HEK293T (cell line): ENCODE measurements at regions not wholly inside any gene's neighbourhood (a gene's known extent, or its start where the extent isn't known, plus 50 kb on each side); places are given as distances from the start of the nearest gene placed in this dataset.

Experiments used
- CTCF ChIA-PET: fragments of 350-600 bp; formaldehyde crosslinking; extraction: SDS; loops from one replicate; lab custom pipeline; 2021; ENCODE audit warnings: antibody characterized with exemption, inconsistent platforms; lab: Yijun Ruan, JAX
- POLR2A ChIA-PET: fragments of 350-600 bp; formaldehyde crosslinking; extraction: SDS; loops from one replicate; lab custom pipeline; 2020; ENCODE audit warnings: antibody characterized with exemption, inconsistent platforms; lab: Yijun Ruan, JAX
- DNase-seq: peaks from one replicate; pipeline ENCODE4 v3.0.0; 2012; ENCODE audit warnings: mixed read lengths; ENCODE audit errors: extremely low spot score
- ARNT ChIP-seq: fragments of 450-650 bp; IDR thresholded peaks from 2 replicates; pipeline ENCODE4 v1.6.1; 2017; ENCODE audit warnings: mild to moderate bottlenecking
- BHLHE40 ChIP-seq: fragments of 450-650 bp; IDR thresholded peaks from 2 replicates; pipeline ENCODE4 v1.6.1; 2016; ENCODE audit warnings: mild to moderate bottlenecking, moderate library complexity, borderline replicate concordance
- CTBP1 ChIP-seq: fragments of 450-650 bp; IDR thresholded peaks from 2 replicates; pipeline ENCODE4 v1.6.1; 2016; ENCODE audit warnings: borderline replicate concordance
- ELF4 ChIP-seq: fragments of 450-650 bp; IDR thresholded peaks from 2 replicates; pipeline ENCODE4 v1.6.1; 2017; ENCODE audit warnings: antibody characterized with exemption
- FOXA1 ChIP-seq: fragments of 450-650 bp; IDR thresholded peaks from 2 replicates; pipeline ENCODE4 v1.6.1; 2016; ENCODE audit warnings: mild to moderate bottlenecking
- FOXK2 ChIP-seq: fragments of 450-650 bp; IDR thresholded peaks from 2 replicates; pipeline ENCODE4 v1.6.1; 2016; ENCODE audit warnings: mild to moderate bottlenecking
- FOXM1 ChIP-seq: fragments of 450-650 bp; IDR thresholded peaks from 2 replicates; pipeline ENCODE4 v1.6.1; 2017; ENCODE audit warnings: mild to moderate bottlenecking, borderline replicate concordance
- HDGF ChIP-seq: fragments of 450-650 bp; IDR thresholded peaks from 2 replicates; pipeline ENCODE4 v1.6.1; 2017; ENCODE audit warnings: antibody characterized with exemption, borderline replicate concordance
- L3MBTL2 ChIP-seq: fragments of 450-650 bp; conservative IDR thresholded peaks from 2 replicates; pipeline ENCODE4 v1.6.1; 2016; ENCODE audit warnings: mild to moderate bottlenecking
- LEF1 ChIP-seq: fragments of 450-650 bp; IDR thresholded peaks from 2 replicates; pipeline ENCODE4 v1.6.1; 2017; ENCODE audit warnings: mild to moderate bottlenecking, borderline replicate concordance
- NFRKB ChIP-seq: fragments of 450-650 bp; IDR thresholded peaks from 2 replicates; pipeline ENCODE4 v1.6.1; 2016; ENCODE audit warnings: mild to moderate bottlenecking, moderate library complexity
- SP1 ChIP-seq: fragments of 450-650 bp; IDR thresholded peaks from 2 replicates; pipeline ENCODE4 v1.6.1; 2017
- SUZ12 ChIP-seq: fragments of 450-650 bp; IDR thresholded peaks from 2 replicates; pipeline ENCODE4 v1.6.1; 2016; ENCODE audit warnings: mild to moderate bottlenecking
- TARDBP ChIP-seq: fragments of 450-650 bp; IDR thresholded peaks from 2 replicates; pipeline ENCODE4 v1.6.1; 2016
- ZNF384 ChIP-seq: fragments of 450-650 bp; IDR thresholded peaks from 2 replicates; pipeline ENCODE4 v1.6.1; 2016
- TF ChIP-seq, protein P1 (sequence below): fragments of 450-650 bp; IDR thresholded peaks from 2 replicates; pipeline ENCODE4 v1.6.1; 2016

GRCh38 chr9:95667789-95668188, 151.0 kb upstream of the PTCH1 start:
- no peak for DNase-seq

DNA sequence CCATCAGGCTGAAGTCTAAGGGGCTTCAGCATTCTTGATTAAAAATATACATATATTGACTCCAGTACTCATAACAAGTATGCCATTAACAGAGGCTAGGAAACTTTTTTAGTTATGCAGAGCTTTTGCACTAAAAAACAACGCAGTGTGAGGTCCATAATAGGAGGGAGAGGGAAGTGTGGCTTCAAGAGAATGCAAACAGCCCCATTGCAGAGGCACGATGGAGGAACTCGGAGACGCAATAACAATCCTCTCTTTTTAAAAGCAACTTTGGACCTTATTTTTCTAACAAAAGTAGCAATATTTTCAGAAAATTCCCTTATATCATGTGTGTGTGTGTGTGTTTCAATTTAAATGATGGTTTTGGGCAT, 150.0 kb upstream of the PTCH1 start:
- CTCF ChIA-PET, result interaction anchor here (0.6 kb wide), 1 partner anchor 29 kb away, joined by 3 read pairs; no protein-coding TSS in a partner anchor
- no peak for DNase-seq
- TF ChIP-seq ELF4 (no peak), FOXM1 (no peak), TARDBP (no peak), ARNT (no peak), SUZ12 (no peak), HDGF (no peak), FOXA1 (no peak), CTBP1 (no peak), BHLHE40 (no peak), ZNF384 (no peak), L3MBTL2 (no peak), LEF1 (no peak), SP1 (no peak), FOXK2 (no peak), NFRKB (no peak)
- TF ChIP-seq, protein P1, sequence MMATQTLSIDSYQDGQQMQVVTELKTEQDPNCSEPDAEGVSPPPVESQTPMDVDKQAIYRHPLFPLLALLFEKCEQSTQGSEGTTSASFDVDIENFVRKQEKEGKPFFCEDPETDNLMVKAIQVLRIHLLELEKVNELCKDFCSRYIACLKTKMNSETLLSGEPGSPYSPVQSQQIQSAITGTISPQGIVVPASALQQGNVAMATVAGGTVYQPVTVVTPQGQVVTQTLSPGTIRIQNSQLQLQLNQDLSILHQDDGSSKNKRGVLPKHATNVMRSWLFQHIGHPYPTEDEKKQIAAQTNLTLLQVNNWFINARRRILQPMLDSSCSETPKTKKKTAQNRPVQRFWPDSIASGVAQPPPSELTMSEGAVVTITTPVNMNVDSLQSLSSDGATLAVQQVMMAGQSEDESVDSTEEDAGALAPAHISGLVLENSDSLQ, result no peak
- POLR2A ChIA-PET, result no interaction called here

More at GRCh38 chr9:95667789-95668188, 151.0 kb upstream of the PTCH1 start:
- ChIA-PET POLR2A (no interaction called here), CTCF (interaction anchor here (0.7 to 0.9 kb wide), 2 partner anchors 105 to 1010 kb away, joined by 3 read pairs; no protein-coding TSS in a partner anchor)
- TF ChIP-seq, protein P1, result peak; percentile 37; the same call in 1 of the 2 replicates
- no peak for TF ChIP-seq CTBP1

DNA sequence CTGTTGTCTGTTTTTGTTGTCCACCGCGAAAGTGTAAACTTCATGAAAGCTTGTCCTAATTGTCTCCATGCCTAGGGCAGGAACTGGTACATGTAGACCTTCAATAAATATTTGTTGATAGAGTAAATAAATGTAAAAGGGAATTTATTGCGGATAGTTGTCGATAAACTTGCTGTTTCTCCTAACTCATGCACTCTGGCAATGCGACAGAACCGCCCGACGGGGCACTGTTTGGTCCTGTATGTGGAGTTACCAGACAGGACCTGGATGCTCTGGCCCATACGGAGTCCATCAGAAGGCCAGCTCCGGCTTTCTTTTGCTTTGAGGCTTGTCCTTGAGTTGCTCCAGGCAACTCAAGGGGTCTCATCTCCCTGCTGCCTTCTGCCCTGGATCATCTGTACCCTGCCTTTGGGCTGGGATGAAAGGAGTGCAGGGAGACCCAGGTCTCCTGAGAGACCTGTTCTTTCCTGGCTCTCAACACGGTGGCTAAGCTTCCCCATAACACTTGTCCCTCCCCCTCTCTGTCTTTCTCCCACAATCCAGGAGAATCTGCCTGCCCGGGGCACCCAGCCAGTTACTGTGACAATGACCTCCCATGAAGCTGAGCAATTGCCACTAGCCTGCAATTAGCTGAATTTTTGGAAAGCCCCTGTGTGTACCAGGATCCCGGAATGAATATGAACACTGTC, 149.5 kb upstream of the PTCH1 start:
- POLR2A ChIA-PET, result no interaction called here
- DNase-seq, result no peak
- CTCF ChIA-PET, result no interaction called here
- TF ChIP-seq BHLHE40 (no peak), ARNT (no peak), HDGF (no peak), LEF1 (no peak), SP1 (no peak), ZNF384 (no peak), NFRKB (no peak), ELF4 (no peak), CTBP1 (no peak), SUZ12 (no peak), L3MBTL2 (no peak), FOXM1 (no peak), TARDBP (no peak)
- TF ChIP-seq, protein P1, result no peak

- TF ChIP-seq TARDBP (no peak), LEF1 (no peak), ELF4 (no peak), FOXM1 (no peak), BHLHE40 (no peak), L3MBTL2 (no peak), CTBP1 (no peak), FOXK2 (no peak), SUZ12 (no peak), HDGF (no peak), FOXA1 (no peak), ZNF384 (no peak), SP1 (no peak), NFRKB (no peak), ARNT (no peak)
- TF ChIP-seq, protein P1, result no peak
- POLR2A ChIA-PET, result no interaction called here
- CTCF ChIA-PET, result no interaction called here
- no peak for DNase-seq
These were observed 136.5 kb upstream of the PTCH1 start for GRCh38 chr9:95653246-95653645.

DNA sequence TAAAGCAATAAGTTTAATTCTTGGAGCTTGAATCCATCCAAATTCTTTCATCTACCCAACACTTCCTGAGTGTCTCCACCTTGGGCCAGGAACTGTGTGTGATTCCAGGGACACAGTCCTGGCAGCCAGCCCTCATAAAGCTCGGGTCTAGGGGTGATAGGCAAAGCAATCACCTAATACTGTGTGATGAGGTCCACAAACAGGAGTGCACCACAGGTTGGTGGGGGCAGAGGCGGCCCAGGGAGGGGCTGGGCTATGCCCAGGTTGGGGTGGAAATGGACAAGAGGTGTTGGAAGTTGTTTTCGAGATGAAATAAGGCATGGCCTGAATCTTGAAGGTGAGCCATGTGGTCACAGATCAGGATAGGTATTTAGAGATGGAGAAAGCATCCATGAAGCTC, 133.9 kb upstream of the PTCH1 start:
- no peak for DNase-seq
- CTCF ChIA-PET, result no interaction called here
- POLR2A ChIA-PET, result no interaction called here
- TF ChIP-seq HDGF (no peak), SP1 (no peak), L3MBTL2 (no peak), TARDBP (no peak), FOXA1 (no peak), LEF1 (no peak), FOXK2 (no peak)

GRCh38 chr9:95649801-95650213, 133.0 kb upstream of the PTCH1 start:
- ChIA-PET POLR2A (no interaction called here), CTCF (no interaction called here)
- TF ChIP-seq SUZ12 (no peak), SP1 (no peak), LEF1 (no peak), ZNF384 (no peak), ELF4 (no peak), FOXM1 (no peak), TARDBP (no peak), FOXA1 (no peak), FOXK2 (no peak), NFRKB (no peak), CTBP1 (no peak), L3MBTL2 (no peak), BHLHE40 (no peak), ARNT (no peak), HDGF (no peak)
- TF ChIP-seq, protein P1, result no peak
- DNase-seq, result no peak
